Heart right ventricle (tissue), 16 donors: ENCODE measurements at regions not wholly inside any gene's neighbourhood (a gene's known extent, or its start where the extent isn't known, plus 50 kb on each side); places are given as distances from the start of the nearest gene placed in this dataset.

Experiments used
- ATAC-seq, 8 donors: fragments of 200-7000 bp; cut with Tn5 transposase; one replicate each; pipeline ENCODE4 v1.9.1; 2020; ENCODE audit warnings: mild to moderate bottlenecking in 8 of 8, moderate library complexity in 8 of 8, moderate number of reproducible peaks in 1 of 8
- DNase-seq, 2 donors: peaks; one replicate each; pipeline ENCODE4 v3.0.0-alpha.2; 2020
- H3K27ac ChIP-seq, 10 donors: fragments of 200-600 bp; sonication (generic) in 2 of 10; one replicate each; pipeline versions ENCODE4 v1.5.0 to v1.8.0; 2020 to 2022; ENCODE audit warnings: mild to moderate bottlenecking in 3 of 10
- H3K27me3 ChIP-seq, 7 donors: fragments of 200-600 bp; one replicate each; pipeline ENCODE4 v1.8.0; 2021 to 2022; ENCODE audit warnings: mild to moderate bottlenecking in 2 of 7
- H3K36me3 ChIP-seq, 9 donors: fragments of 200-600 bp; sonication (generic) in 1 of 9; one replicate each; pipeline versions ENCODE4 v1.5.0 to v1.8.0; 2020 to 2022; ENCODE audit warnings: mild to moderate bottlenecking in 2 of 9
- H3K4me1 ChIP-seq, 9 donors: fragments of 200-600 bp; sonication (generic) in 1 of 9; one replicate each; pipeline versions ENCODE4 v1.5.0 to v1.8.0; 2020 to 2022; ENCODE audit warnings: mild to moderate bottlenecking in 4 of 9
- H3K4me3 ChIP-seq, 10 donors: fragments of 200-600 bp; sonication (generic) in 2 of 10; one replicate each; pipeline versions ENCODE4 v1.5.0 to v1.8.0; 2020 to 2022; ENCODE audit warnings: mild to moderate bottlenecking in 7 of 10, moderate library complexity in 2 of 10
- H3K9me3 ChIP-seq, 11 donors: fragments of 200-600 bp in 10 of 11; sonication (generic) in 2 of 11; one replicate each; pipeline versions ENCODE4 v1.5.0 to v1.8.0; 2013 to 2022; ENCODE audit warnings: mild to moderate bottlenecking in 2 of 11, control low read depth in 1 of 11, moderate library complexity in 1 of 11
- WGBS, 2 donors: extraction: QIAGEN DNeasy Blood & Tissue Kit; methylation state at CpG; one replicate each; pipeline ENCODE4 v1.1.7; 2013; ENCODE audit warnings: inconsistent platforms in 1 of 2; 5-methylcytosine and 5-hydroxymethylcytosine counted together
- intact Hi-C, 10 donors: fragments of 100-400 bp; cut with DNase I; formaldehyde crosslinking; loops; one replicate each; pipeline versions ENCODE4 v1.11.1 to v1.14.2; 2022
- TF ChIP-seq, protein P1 (sequence below), 9 donors: fragments of 200-600 bp; sonication (generic) in 2 of 9; IDR thresholded peaks; one replicate each; pipeline versions ENCODE4 v1.5.0 to v1.8.0; 2021 to 2022; ENCODE audit warnings: antibody characterized with exemption in 9 of 9, mild to moderate bottlenecking in 5 of 9, moderate library complexity in 1 of 9
- donor health status: Arrhythmogenic right ventricular cardiomyopathy.
- donor health status: ischemic (EF 13 %, LVEDD 7.1; RV severe dilation, severe dysfunction).
- donor health status: healthy with polysubstance abuse.
- donor health status: DM: no; HTN: yes; CAD: no.
- donor health status: DM: no; HTN: no; CAD: no.
- donor health status: ischemic (EF 25% LVEDD 6.9; RV normal size, moderate dysfunction).
- donor health status: ischemic (EF 25% LVEDD 5.7; RV mildly dilated, moderate dysfunction).
- donor health status: healthy.
- donor health status: DM: yes; HTN: yes; CAD: no.
- donor health status: Ischemic cardiomyopathy.
- donor health status: ischemic (EF 35%, LVEDD 5.7; RV mildly dilated, moderate dysfunction).
- donor health status: nonischemic (EF 11% LVEDD 7.7; RV severe dilation, severe dysfunction).
- donor health status: DM: yes; HTN: yes; CAD: no.
- donor health status: PGD.
- donor health status: ischemic (EF 29% LVEDD 5.4; RV normal size, mild dysfunction).
- donor health status: nonischemic (EF 23%, LVEDD 6.1; RV moderate dilation, normal function).

DNA sequence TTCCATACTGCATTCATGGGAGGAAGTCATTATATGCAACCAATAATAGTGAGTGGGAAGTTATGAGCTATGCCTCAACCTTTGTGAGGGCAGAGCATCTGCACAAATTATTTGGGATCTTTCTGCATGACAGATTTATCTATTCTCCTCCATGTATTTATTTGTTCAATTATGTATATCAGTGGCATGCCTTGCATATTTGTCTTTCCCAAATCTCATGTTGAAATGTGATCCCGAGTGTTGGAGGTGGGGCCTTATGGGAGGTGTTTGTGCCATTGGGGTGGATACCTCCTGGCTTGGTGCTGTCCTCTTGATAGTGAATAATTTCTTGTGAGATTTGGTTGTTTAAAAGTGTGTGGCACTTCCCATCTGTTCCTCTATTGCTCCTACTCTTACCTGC is 1246.0 kb upstream of the CITED2 start:
- no peaks in the 10 kb centered on the region for H3K36me3 ChIP-seq
- H3K9me3 ChIP-seq: peaks cover 0 to 3% (median 0%) of the 10 kb centered on the region in 11 donors
- TF ChIP-seq, protein P1, sequence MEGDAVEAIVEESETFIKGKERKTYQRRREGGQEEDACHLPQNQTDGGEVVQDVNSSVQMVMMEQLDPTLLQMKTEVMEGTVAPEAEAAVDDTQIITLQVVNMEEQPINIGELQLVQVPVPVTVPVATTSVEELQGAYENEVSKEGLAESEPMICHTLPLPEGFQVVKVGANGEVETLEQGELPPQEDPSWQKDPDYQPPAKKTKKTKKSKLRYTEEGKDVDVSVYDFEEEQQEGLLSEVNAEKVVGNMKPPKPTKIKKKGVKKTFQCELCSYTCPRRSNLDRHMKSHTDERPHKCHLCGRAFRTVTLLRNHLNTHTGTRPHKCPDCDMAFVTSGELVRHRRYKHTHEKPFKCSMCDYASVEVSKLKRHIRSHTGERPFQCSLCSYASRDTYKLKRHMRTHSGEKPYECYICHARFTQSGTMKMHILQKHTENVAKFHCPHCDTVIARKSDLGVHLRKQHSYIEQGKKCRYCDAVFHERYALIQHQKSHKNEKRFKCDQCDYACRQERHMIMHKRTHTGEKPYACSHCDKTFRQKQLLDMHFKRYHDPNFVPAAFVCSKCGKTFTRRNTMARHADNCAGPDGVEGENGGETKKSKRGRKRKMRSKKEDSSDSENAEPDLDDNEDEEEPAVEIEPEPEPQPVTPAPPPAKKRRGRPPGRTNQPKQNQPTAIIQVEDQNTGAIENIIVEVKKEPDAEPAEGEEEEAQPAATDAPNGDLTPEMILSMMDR (IDR thresholded peaks at IDR 0.05): no peak
- no peak for ATAC-seq
- intact Hi-C loops: no loop called here
- no peak overlapping the region for H3K4me3 ChIP-seq
- H3K27ac ChIP-seq: no peak overlapping the region
- H3K27me3 ChIP-seq: no peaks in the 10 kb centered on the region
- no peak for DNase-seq
- H3K4me1 ChIP-seq: no peaks in the 10 kb centered on the region
- WGBS, 2 donors: 88 to 94% methylated on average over 1 of the region's 1 CpG

DNA sequence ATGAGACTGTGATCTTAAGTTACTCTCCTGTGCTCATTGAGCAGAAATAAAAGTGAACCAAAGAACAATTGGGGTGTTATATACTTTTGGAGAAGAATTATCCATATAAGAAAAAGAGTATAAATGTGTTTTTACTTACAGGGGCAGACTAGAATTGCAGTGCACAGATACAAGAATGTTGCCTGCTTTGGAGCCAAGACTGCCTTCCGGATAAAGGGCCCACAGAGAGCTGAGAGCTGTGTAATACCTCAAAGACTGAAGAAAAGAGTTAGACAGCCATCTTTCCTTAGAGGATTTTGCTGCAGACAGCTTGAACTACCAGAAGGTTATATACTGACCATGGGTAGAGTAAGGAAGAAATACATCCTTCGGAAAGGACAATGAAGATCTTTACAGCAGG is 1235.5 kb upstream of the CITED2 start:
- H3K4me1 ChIP-seq: peaks cover 0 to 5% (median 0%) of the 10 kb centered on the region in 9 donors
- WGBS, 2 donors: 65 to 74% methylated on average over 2 of the region's 2 CpGs

DNA sequence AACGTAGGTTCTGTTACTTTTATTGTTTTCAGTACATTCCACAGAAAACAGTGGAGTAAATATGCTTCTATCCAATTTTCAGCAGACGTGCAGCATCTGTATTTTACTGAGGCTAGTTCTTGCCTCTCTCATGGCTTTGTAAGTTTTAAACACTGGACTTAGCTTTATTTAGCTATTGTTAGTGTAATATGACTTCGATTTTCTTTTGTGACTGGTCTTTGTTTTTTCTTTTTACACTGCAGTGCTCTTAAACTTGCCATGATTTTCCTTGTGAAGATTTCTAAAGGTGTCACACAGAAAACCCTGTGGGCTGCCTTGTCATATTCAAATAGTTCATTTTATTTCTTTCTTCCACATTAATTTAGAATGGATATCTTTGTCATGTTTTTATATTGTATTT is 1234.9 kb upstream of the CITED2 start:
- Histone ChIP-seq H3K27me3 (no peaks in the 10 kb centered on the region), H3K9me3 (no peaks in the 10 kb centered on the region), H3K27ac (no peak overlapping the region), H3K4me1 (peaks cover 0 to 5% (median 0%) of the 10 kb centered on the region in 9 donors), H3K36me3 (no peaks in the 10 kb centered on the region), H3K4me3 (no peak overlapping the region)
- 75 to 80% methylated on average over 3 of the region's 3 CpGs for WGBS, 2 donors
- no peak for DNase-seq
- TF ChIP-seq, protein P1 (IDR thresholded peaks at IDR 0.05): no peak
- intact Hi-C loops: no loop called here
- no peak for ATAC-seq

More for the DNA sequence above, 1235.5 kb upstream of the CITED2 start:
- intact Hi-C loops: no loop called here
- Histone ChIP-seq H3K4me3 (no peak overlapping the region), H3K36me3 (no peaks in the 10 kb centered on the region), H3K9me3 (no peaks in the 10 kb centered on the region), H3K27me3 (no peaks in the 10 kb centered on the region), H3K27ac (no peak overlapping the region)
- no peak for DNase-seq
- ATAC-seq: no peak
- TF ChIP-seq, protein P1 (IDR thresholded peaks at IDR 0.05): no peak

DNA sequence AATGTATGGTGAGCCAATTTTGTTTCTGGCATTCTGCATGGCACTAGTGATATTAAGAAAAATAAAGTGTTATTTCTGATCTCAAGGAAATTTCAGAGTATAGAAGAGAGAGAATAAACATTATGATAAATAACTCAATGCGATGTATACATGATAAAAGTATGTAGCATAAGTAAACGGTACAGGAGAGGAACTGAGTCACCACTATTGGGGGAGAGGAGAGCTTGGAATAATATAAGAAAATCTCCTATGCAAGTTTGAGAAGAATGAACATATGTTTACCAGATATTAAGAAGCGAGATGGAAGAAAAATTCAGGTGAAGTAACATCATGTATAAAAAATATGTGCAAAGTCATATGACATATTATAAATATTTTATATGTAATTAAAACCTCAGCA is 1230.3 kb upstream of the CITED2 start:
- TF ChIP-seq, protein P1 (IDR thresholded peaks at IDR 0.05): no peak
- peaks cover 0 to under 1% (median 0%) of the 10 kb centered on the region in 9 donors for H3K4me1 ChIP-seq
- intact Hi-C loops: loop anchor here in 1 of 10 donors (1.0 kb wide), 1 partner anchor 31 kb away; no protein-coding TSS in a partner anchor
- H3K27ac ChIP-seq: no peak overlapping the region
- DNase-seq (no peak), ATAC-seq (no peak)
- no peaks in the 10 kb centered on the region for H3K36me3 ChIP-seq
- 91 to 93% methylated on average over 3 of the region's 3 CpGs for WGBS, 2 donors
- H3K4me3 ChIP-seq: no peak overlapping the region
- no peaks in the 10 kb centered on the region for H3K9me3 ChIP-seq
- H3K27me3 ChIP-seq: no peaks in the 10 kb centered on the region
